ENCODE measurements at regions not wholly inside any gene's neighbourhood (a gene's known extent, or its start where the extent isn't known, plus 50 kb on each side); places are given as distances from the start of the nearest gene placed in this dataset.

DNA sequence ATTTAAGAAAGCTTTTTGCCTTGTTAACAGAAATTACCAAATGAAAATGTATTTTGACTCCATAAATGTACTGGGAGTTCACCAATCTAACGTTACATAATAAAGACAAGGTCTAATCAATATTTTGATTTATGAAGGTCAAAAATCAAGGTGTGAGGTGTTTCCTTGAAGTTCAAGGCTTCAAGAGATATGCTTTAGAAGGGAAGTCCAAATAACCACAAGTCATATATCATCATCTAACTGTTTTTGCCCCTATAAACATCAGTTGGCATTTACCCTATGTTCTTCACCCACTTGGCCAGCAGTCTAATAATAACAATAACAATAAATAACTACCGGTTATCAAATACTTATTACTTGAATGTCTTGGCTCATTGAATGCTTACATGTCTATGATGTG lies 196.1 kb upstream of the ID2 start:
- H3K27me3 ChIP-seq, result no peaks in the 10 kb centered on the region
- DNase-seq, result no peak
- peaks cover 4 to 41% (median 16%) of the 10 kb centered on the region in 3 donors for H3K4me1 ChIP-seq
- no peak overlapping the region for H3K27ac ChIP-seq
- intact Hi-C loops (cut with DNase I), result no loop called here
- no peaks in the 10 kb centered on the region for H3K9me3 ChIP-seq
- H3K36me3 ChIP-seq, result no peaks in the 10 kb centered on the region
- TF ChIP-seq, protein P1, sequence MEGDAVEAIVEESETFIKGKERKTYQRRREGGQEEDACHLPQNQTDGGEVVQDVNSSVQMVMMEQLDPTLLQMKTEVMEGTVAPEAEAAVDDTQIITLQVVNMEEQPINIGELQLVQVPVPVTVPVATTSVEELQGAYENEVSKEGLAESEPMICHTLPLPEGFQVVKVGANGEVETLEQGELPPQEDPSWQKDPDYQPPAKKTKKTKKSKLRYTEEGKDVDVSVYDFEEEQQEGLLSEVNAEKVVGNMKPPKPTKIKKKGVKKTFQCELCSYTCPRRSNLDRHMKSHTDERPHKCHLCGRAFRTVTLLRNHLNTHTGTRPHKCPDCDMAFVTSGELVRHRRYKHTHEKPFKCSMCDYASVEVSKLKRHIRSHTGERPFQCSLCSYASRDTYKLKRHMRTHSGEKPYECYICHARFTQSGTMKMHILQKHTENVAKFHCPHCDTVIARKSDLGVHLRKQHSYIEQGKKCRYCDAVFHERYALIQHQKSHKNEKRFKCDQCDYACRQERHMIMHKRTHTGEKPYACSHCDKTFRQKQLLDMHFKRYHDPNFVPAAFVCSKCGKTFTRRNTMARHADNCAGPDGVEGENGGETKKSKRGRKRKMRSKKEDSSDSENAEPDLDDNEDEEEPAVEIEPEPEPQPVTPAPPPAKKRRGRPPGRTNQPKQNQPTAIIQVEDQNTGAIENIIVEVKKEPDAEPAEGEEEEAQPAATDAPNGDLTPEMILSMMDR (IDR thresholded peaks at IDR 0.05), result no peak
- TF ChIP-seq POLR2A (IDR thresholded peaks at IDR 0.05), result no peak
- H3K4me3 ChIP-seq, result no peak overlapping the region
- 60 to 73% methylated on average over 2 of the region's 2 CpGs for WGBS, 2 donors

DNA sequence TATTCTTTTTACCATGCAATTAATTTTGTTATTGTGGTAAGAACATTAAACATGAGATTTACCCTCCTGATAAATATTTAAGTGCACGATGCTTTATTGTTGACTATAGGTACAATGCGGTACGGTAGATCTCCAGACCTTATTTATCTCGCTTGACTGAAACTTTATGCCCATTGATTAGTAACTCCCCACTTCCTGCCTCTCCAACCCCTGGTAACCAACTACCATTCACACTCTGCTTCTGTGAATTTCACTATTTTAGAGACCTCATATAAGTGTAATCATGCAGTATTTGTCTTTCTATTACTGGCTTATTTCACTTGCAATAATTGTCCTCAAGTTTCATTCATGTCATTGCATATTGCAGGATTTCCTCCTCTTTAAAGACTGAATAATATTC lies 195.7 kb upstream of the ID2 start:
- no peaks in the 10 kb centered on the region for H3K36me3 ChIP-seq
- no peak for DNase-seq
- H3K4me1 ChIP-seq, result peaks cover 4 to 41% (median 12%) of the 10 kb centered on the region in 3 donors
- intact Hi-C loops (cut with DNase I), result no loop called here
- 83 to 88% methylated on average over 4 of the region's 4 CpGs for WGBS, 2 donors
- H3K4me3 ChIP-seq, result no peak overlapping the region
- no peak overlapping the region for H3K27ac ChIP-seq
- no peaks in the 10 kb centered on the region for H3K27me3 ChIP-seq
- H3K9me3 ChIP-seq, result no peaks in the 10 kb centered on the region
- TF ChIP-seq, protein P1 (IDR thresholded peaks at IDR 0.05), result no peak
- no peak for TF ChIP-seq POLR2A (IDR thresholded peaks at IDR 0.05)

DNA sequence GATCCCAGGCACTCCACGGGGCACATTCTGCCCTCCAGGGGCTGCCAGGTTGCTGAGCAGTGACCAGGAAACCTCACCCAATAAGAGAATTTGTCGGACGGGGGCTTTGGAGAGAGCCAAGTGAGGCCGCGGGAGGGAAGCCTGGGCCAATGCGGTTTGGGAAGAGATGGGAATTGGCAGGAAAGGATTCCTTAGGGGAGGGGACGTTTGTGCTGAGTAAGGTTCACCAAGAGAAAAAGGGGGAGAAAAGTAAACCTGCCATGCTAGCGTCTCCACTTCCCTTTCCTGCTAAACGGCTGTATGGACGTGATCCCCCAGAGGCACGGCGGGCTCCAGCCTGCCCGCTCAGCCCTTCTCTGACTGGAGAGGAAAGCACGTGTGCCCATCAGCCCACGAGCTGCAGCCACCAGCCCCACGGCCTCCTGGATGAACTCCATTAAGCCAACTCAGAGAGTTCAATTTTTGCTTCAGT lies 194.4 kb upstream of the ID2 start:
- Histone ChIP-seq H3K27me3 (no peaks in the 10 kb centered on the region), H3K4me1 (peaks cover 4 to 40% (median 11%) of the 10 kb centered on the region in 3 donors), H3K9me3 (no peaks in the 10 kb centered on the region), H3K4me3 (peak overlapping the region in 2 of 4 donors; percentile 23 to 38), H3K36me3 (no peaks in the 10 kb centered on the region), H3K27ac (peak overlapping the region in 3 of 4 donors; percentile 19 to 42 (median 34))
- TF ChIP-seq, protein P1 (IDR thresholded peaks at IDR 0.05), result peak in 1 of 6 experiments; percentile 6
- TF ChIP-seq POLR2A (IDR thresholded peaks at IDR 0.05), result no peak
- no peak for DNase-seq
- intact Hi-C loops (cut with DNase I), result no loop called here
- WGBS, 2 donors, result 8 to 27% methylated on average over 11 to 15 of the region's 16 CpGs

DNA sequence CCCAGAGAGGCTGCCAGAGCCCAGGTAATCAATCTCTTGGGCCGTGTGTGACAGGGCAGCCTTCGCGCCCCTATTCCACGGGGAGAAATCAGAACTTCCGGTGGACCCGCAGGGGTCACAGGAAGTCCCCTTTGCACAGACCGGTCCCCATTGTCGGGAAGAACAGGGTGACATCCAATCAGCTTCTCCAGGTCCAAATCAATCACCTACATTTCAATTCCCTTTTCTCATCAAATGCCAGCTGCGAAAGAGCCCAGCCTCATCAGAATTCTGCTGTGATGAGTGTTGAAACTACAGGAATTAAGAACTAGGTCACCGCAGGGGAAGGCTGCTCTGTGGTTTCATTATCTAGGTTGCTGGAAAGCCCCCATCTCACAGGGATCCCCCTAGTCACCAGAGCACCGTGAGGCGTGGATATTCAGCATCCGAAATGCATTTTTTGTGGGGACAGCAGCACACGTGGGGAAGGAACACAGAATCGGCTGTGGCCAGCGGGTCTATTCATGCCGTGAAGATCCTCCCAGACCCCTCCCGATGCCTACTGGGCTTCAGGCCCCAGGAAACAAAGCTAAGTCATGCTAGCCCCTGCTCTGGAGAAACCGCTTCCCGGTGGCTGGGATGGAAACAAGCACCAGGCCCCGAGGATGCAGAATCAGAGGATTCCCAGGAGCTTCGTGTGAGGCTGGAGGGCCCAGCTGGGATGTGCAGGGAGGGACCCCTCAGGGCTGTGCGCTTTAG lies 193.7 kb upstream of the ID2 start:
- Histone ChIP-seq H3K27ac (peak overlapping the region in 3 of 4 donors; percentile 19 to 42 (median 34)), H3K4me3 (peak overlapping the region in 2 of 4 donors; percentile 23 to 38), H3K36me3 (no peaks in the 10 kb centered on the region), H3K9me3 (no peaks in the 10 kb centered on the region), H3K4me1 (peaks cover 4 to 40% (median 11%) of the 10 kb centered on the region in 3 donors), H3K27me3 (no peaks in the 10 kb centered on the region)
- WGBS, 2 donors, result 52 to 53% methylated on average over 10 to 13 of the region's 23 CpGs
- intact Hi-C loops (cut with DNase I), result no loop called here
- DNase-seq, result no peak
- TF ChIP-seq, protein P1 (IDR thresholded peaks at IDR 0.05), result no peak
- no peak for TF ChIP-seq POLR2A (IDR thresholded peaks at IDR 0.05)

DNA sequence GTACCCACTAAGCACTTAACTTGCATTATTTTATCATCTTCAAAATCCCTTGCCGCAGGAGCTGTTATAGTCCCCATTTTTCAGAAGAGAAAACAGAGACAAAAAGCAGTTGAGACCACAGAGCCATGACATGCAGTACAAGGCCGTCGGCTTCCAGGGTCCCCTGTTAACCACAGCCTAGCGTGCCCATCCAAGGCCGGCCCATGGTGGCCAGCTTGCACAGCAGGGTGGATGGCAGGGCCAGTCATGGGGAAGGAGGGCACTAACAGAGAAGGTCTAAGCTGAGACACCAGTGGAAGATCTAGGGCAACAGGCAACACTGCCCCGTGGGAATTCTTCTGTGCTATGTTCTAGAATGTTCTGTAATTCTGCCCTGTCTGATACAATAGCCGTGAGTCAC lies 192.6 kb upstream of the ID2 start:
- H3K27ac ChIP-seq, result peak overlapping the region in 1 of 4 donors; percentile 34
- DNase-seq, result no peak
- peaks cover 4 to 44% (median 11%) of the 10 kb centered on the region in 3 donors for H3K4me1 ChIP-seq
- 91 to 93% methylated on average over 6 to 7 of the region's 7 CpGs for WGBS, 2 donors
- intact Hi-C loops (cut with DNase I), result no loop called here
- H3K27me3 ChIP-seq, result no peaks in the 10 kb centered on the region
- no peaks in the 10 kb centered on the region for H3K36me3 ChIP-seq
- H3K9me3 ChIP-seq, result no peaks in the 10 kb centered on the region
- no peak overlapping the region for H3K4me3 ChIP-seq
- TF ChIP-seq POLR2A (IDR thresholded peaks at IDR 0.05), result no peak
- TF ChIP-seq, protein P1 (IDR thresholded peaks at IDR 0.05), result no peak
